Transverse colon (tissue), 4 donors: ENCODE measurements at regions not wholly inside any gene's neighbourhood (a gene's known extent, or its start where the extent isn't known, plus 50 kb on each side); places are given as distances from the start of the nearest gene placed in this dataset.

ENCODE experiments used
- DNase-seq: peaks from one replicate; pipeline ENCODE4 v3.0.0-alpha.2; 2019
- H3K27ac ChIP-seq, 4 donors: fragments of 200-600 bp; sonication (generic); 2 replicates each; pipeline ENCODE4 v1.5.1; 2016 to 2018; ENCODE audit warnings: inconsistent platforms in 4 of 4
- H3K27me3 ChIP-seq: fragments of 200-600 bp; sonication (generic); 2 replicates; pipeline ENCODE4 v1.5.1; 2017; ENCODE audit warnings: inconsistent platforms
- H3K36me3 ChIP-seq, 4 donors: fragments of 200-600 bp; sonication (generic); 2 replicates each; pipeline ENCODE4 v1.5.1; 2017 to 2019; ENCODE audit warnings: inconsistent platforms in 4 of 4
- H3K4me1 ChIP-seq, 4 donors: fragments of 200-600 bp; sonication (generic); 2 replicates each; pipeline ENCODE4 v1.5.1; 2017 to 2020; ENCODE audit warnings: inconsistent platforms in 4 of 4
- H3K4me3 ChIP-seq, 4 donors: fragments of 200-600 bp; sonication (generic); 1 replicate in 1 of 4; 2 replicates in 3 of 4; pipeline versions ENCODE4 v1.5.1 to v1.6.1; 2017 to 2019; ENCODE audit warnings: inconsistent platforms in 4 of 4
- H3K9me3 ChIP-seq, 2 donors: fragments of 200-600 bp; sonication (generic); 2 replicates each; pipeline ENCODE4 v1.5.1; 2017 to 2019; ENCODE audit warnings: inconsistent platforms in 2 of 2
- CTCF ChIP-seq, 5 experiments: fragments of 200-600 bp in 3 of 5; fragments of 450-650 bp in 2 of 5; sonication (generic) in 3 of 5; IDR thresholded peaks; 1 replicate in 2 of 5; 2 replicates in 3 of 5; pipeline ENCODE4 v1.5.1; 2016 to 2017; ENCODE audit warnings: antibody characterized with exemption in 5 of 5, inconsistent platforms in 3 of 5, mild to moderate bottlenecking in 2 of 5, moderate library complexity in 1 of 5
- EP300 ChIP-seq: sonication (generic); formaldehyde crosslinking; IDR thresholded peaks from one replicate; pipeline ENCODE4 v1.6.1; 2017; ENCODE audit warnings: antibody characterized with exemption, low read depth
- POLR2A ChIP-seq: fragments of 450-650 bp; IDR thresholded peaks from one replicate; pipeline ENCODE4 v1.6.1; 2016; ENCODE audit warnings: antibody characterized with exemption, mild to moderate bottlenecking, moderate library complexity
- POLR2AphosphoS5 ChIP-seq, 3 donors: sonication (generic); formaldehyde crosslinking; IDR thresholded peaks; one replicate each; pipeline ENCODE4 v1.6.1; 2016; ENCODE audit warnings: antibody characterized with exemption in 3 of 3
- WGBS, 2 donors: methylation state at CpG; one replicate each; pipeline ENCODE4 v1.1.5; 2018; ENCODE audit warnings: low coverage in 1 of 2; 5-methylcytosine and 5-hydroxymethylcytosine counted together
- in situ Hi-C, 4 donors: fragments of 200-750 bp; cut with MboI; loops; one replicate each; pipeline versions ENCODE4 v1.15.0 to v1.15.1; 2017; ENCODE audit warnings: low sequenced_read_pairs in 3 of 4, low pct_ligation_motif_present in 1 of 4, low pct_unique_long_range_greater_than_20kb in 1 of 4
- intact Hi-C: fragments of 100-400 bp; cut with DNase I; formaldehyde crosslinking; loops from one replicate; pipeline ENCODE4 v1.15.1; 2023; ENCODE audit warnings: low total_unique reads

GRCh38 chr1:245045087-245045881, 109.5 kb upstream of the KIF26B start:
- H3K4me1 ChIP-seq, result peaks cover 0 to 29% (median 13%) of the 10 kb centered on the region in 4 donors
- intact Hi-C loops, result loop anchor here (10.0 kb wide), 1 partner anchor 440 kb away; no protein-coding TSS in a partner anchor
- no peaks in the 10 kb centered on the region for H3K9me3 ChIP-seq
- TF ChIP-seq POLR2AphosphoS5 (IDR thresholded peaks at IDR 0.05) (peak in 2 of 3 donors; percentile 13 to 45), POLR2A (peak; percentile 32), EP300 (no peak), CTCF (IDR thresholded peaks at IDR 0.05) (no peak)
- 24 to 63% methylated on average over 3 to 9 of the region's 9 CpGs for WGBS, 2 donors
- peak; percentile 75 for DNase-seq
- in situ Hi-C loops, result loop anchor here (10.0 to 25.0 kb wide), 3 partner anchors 240 to 440 kb away; no protein-coding TSS in a partner anchor
- peak overlapping the region; percentile 29 to 65 (median 37) for H3K27ac ChIP-seq
- H3K36me3 ChIP-seq, result no peaks in the 10 kb centered on the region
- no peak overlapping the region for H3K4me3 ChIP-seq
- no peaks in the 10 kb centered on the region for H3K27me3 ChIP-seq

GRCh38 chr1:245043611-245043940, 111.2 kb upstream of the KIF26B start:
- in situ Hi-C loops, result loop anchor here (5.0 to 25.0 kb wide), 4 partner anchors 239 to 439 kb away; no protein-coding TSS in a partner anchor

GRCh38 chr1:245041058-245041698, 113.6 kb upstream of the KIF26B start:
- in situ Hi-C loops, result loop anchor here (5.0 to 25.0 kb wide), 4 partner anchors 236 to 436 kb away; no protein-coding TSS in a partner anchor
- DNase-seq, result no peak
- Histone ChIP-seq H3K9me3 (no peaks in the 10 kb centered on the region), H3K4me3 (no peak overlapping the region), H3K36me3 (no peaks in the 10 kb centered on the region), H3K27me3 (no peaks in the 10 kb centered on the region), H3K4me1 (peaks cover 0 to 22% (median 10%) of the 10 kb centered on the region in 4 donors), H3K27ac (no peak overlapping the region)
- TF ChIP-seq POLR2A, result no peak
- intact Hi-C loops, result loop anchor here (5.0 to 10.0 kb wide), 2 partner anchors 179 to 436 kb away; partner anchors contain the start of gene HNRNPU
- 84% methylated on average over 9 of the region's 9 CpGs for WGBS, 2 donors

More at GRCh38 chr1:245043611-245043940, 111.2 kb upstream of the KIF26B start:
- H3K27me3 ChIP-seq, result no peaks in the 10 kb centered on the region
- no peak for TF ChIP-seq POLR2A
- TF ChIP-seq EP300, result no peak
- TF ChIP-seq POLR2AphosphoS5 (IDR thresholded peaks at IDR 0.05), result no peak
- no peak for TF ChIP-seq CTCF (IDR thresholded peaks at IDR 0.05)
- intact Hi-C loops, result loop anchor here (5.0 to 10.0 kb wide), 2 partner anchors 181 to 439 kb away; partner anchors contain the start of gene HNRNPU
- no peaks in the 10 kb centered on the region for H3K9me3 ChIP-seq
- WGBS, 2 donors, result 50 to 81% methylated on average over 2 to 6 of the region's 6 CpGs
- H3K4me1 ChIP-seq, result peaks cover 0 to 29% (median 13%) of the 10 kb centered on the region in 4 donors
- no peaks in the 10 kb centered on the region for H3K36me3 ChIP-seq
- no peak overlapping the region for H3K4me3 ChIP-seq
- DNase-seq, result no peak
- H3K27ac ChIP-seq, result peak overlapping the region in 1 of 4 donors; percentile 35

- TF ChIP-seq POLR2A (no peak), EP300 (no peak), POLR2AphosphoS5 (IDR thresholded peaks at IDR 0.05) (no peak), CTCF (IDR thresholded peaks at IDR 0.05) (no peak)
- Histone ChIP-seq H3K27me3 (no peaks in the 10 kb centered on the region), H3K9me3 (no peaks in the 10 kb centered on the region), H3K4me3 (no peak overlapping the region), H3K27ac (no peak overlapping the region), H3K4me1 (peaks cover 0 to 9% (median 2%) of the 10 kb centered on the region in 4 donors), H3K36me3 (no peaks in the 10 kb centered on the region)
- in situ Hi-C loops, result loop anchor here in 2 of 4 donors (25.0 kb wide), 1 partner anchor 427 kb away; no protein-coding TSS in a partner anchor
- intact Hi-C loops, result no loop called here
- no peak for DNase-seq
- WGBS, 2 donors, result 79% methylated on average over 2 to 3 of the region's 3 CpGs
Measured at GRCh38 chr1:245039196-245039595, 115.6 kb upstream of the KIF26B start.
